ENCODE measurements at regions not wholly inside any gene's neighbourhood (a gene's known extent, or its start where the extent isn't known, plus 50 kb on each side); places are given as distances from the start of the nearest gene placed in this dataset.

DNA sequence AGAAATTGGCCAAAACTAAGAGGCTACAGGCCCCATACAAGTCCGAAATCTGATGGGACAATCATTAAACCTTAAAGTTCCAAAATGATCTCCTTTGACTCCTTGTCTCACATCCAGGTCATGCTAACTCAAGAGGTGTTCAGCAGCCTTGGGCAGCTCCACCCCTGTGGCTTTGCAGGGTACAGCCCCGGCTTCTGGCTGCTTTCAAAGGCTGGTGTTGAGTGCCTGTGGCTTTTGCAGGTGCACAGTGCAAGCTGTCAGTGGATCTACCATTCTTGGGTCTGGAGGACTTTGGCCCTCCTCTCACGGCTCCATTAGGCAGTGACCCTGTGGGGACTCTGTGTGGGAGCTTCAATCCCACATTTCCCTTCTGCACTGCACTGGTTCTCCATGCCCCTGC, 329.1 kb upstream of the MAD2L1 start:
- no peak overlapping the region for H3K27ac Mint-ChIP-seq
- no peaks in the 10 kb centered on the region for H3K36me3 Mint-ChIP-seq (ENCODE audit: low read depth)
- DNase-seq (no peak), ATAC-seq (no peak)
- no peaks in the 10 kb centered on the region for H3K9me3 Mint-ChIP-seq
- H3K4me1 Mint-ChIP-seq (ENCODE audit: low read depth) = no peaks in the 10 kb centered on the region
- ChIA-PET POLR2A (no interaction called here), CTCF (no interaction called here)
- intact Hi-C loops (cut with micrococcal nuclease) = no loop called here
- H3K27me3 Mint-ChIP-seq = peaks cover 2% of the 10 kb centered on the region
- TF ChIP-seq, protein P1, sequence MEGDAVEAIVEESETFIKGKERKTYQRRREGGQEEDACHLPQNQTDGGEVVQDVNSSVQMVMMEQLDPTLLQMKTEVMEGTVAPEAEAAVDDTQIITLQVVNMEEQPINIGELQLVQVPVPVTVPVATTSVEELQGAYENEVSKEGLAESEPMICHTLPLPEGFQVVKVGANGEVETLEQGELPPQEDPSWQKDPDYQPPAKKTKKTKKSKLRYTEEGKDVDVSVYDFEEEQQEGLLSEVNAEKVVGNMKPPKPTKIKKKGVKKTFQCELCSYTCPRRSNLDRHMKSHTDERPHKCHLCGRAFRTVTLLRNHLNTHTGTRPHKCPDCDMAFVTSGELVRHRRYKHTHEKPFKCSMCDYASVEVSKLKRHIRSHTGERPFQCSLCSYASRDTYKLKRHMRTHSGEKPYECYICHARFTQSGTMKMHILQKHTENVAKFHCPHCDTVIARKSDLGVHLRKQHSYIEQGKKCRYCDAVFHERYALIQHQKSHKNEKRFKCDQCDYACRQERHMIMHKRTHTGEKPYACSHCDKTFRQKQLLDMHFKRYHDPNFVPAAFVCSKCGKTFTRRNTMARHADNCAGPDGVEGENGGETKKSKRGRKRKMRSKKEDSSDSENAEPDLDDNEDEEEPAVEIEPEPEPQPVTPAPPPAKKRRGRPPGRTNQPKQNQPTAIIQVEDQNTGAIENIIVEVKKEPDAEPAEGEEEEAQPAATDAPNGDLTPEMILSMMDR (IDR thresholded peaks at IDR 0.05) = no peak
- no peak overlapping the region for H3K4me3 Mint-ChIP-seq

DNA sequence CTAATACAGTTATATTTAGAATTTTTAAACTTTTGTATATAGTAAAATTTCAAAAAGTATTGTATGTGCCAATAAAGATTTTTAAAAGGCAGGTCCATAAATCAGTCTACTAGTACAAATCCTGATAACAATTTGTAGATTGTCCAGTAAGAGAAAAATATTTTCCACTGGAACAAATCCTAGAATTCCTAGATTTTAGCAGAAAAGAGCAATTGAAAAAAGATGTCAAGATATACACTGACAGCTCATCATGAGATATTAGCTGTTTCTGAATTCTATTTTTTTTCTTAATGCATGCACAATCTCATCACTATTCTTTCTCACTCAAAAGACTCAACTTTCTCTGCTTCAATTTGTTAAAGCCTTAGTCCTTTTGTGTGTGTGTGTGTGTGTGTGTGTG, 289.2 kb upstream of the MAD2L1 start:
- POLR2A ChIA-PET = no interaction called here
- Mint-ChIP-seq H3K27ac (no peak overlapping the region), H3K9me3 (no peaks in the 10 kb centered on the region), H3K4me3 (no peak overlapping the region), H3K27me3 (no peaks in the 10 kb centered on the region), H3K36me3 (ENCODE audit: low read depth) (no peaks in the 10 kb centered on the region), H3K4me1 (ENCODE audit: low read depth) (no peaks in the 10 kb centered on the region)
- DNase-seq (no peak), ATAC-seq (no peak)
- CTCF ChIA-PET = no interaction called here
- intact Hi-C loops (cut with micrococcal nuclease) = no loop called here
- TF ChIP-seq, protein P1 (IDR thresholded peaks at IDR 0.05) = no peak

DNA sequence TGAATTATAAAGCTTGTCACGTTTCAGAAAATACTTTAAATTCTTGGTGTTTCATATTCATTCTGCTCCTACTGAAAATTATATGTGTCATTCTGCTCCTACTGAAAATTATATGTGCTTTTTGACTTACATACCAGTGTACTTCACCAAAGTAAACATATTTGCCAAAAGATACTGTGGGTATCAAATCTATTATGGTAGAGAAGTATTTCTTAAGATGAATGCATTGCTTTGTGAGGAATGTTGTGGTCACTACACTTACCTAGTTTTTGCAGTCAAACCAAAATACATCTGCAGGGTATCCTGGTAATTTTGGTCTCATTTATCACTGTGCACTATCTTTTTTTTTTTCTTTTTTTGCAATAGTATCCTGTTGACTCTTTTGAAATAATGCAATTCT, 287.7 kb upstream of the MAD2L1 start:
- no peak overlapping the region for H3K27ac Mint-ChIP-seq
- intact Hi-C loops (cut with micrococcal nuclease) = no loop called here
- POLR2A ChIA-PET = no interaction called here
- no peak overlapping the region for H3K4me3 Mint-ChIP-seq
- H3K9me3 Mint-ChIP-seq = no peaks in the 10 kb centered on the region
- TF ChIP-seq, protein P1 (IDR thresholded peaks at IDR 0.05) = no peak
- no peaks in the 10 kb centered on the region for H3K27me3 Mint-ChIP-seq
- ATAC-seq (no peak), DNase-seq (no peak)
- H3K36me3 Mint-ChIP-seq (ENCODE audit: low read depth) = no peaks in the 10 kb centered on the region
- H3K4me1 Mint-ChIP-seq (ENCODE audit: low read depth) = no peaks in the 10 kb centered on the region
- CTCF ChIA-PET = no interaction called here

DNA sequence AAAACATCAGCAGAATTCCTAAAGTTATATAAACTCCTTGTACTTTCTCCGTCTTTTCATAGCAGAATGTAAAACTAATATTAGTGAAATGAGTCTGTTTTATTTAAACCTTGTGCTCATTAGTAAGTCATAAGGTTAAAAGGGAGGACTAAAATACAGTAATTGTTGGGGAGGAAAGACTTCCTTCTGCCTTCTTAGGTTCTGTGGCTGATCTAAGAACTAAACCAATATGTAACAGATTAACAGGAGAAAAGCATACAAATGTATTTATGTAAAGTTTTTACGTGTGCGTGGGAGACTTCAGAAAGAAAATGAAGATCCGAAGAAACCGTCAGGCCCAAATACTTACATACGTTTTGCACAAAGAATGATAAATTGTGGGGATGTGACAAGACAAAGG, 286.6 kb upstream of the MAD2L1 start:
- H3K27ac Mint-ChIP-seq = no peak overlapping the region
- POLR2A ChIA-PET = no interaction called here
- H3K9me3 Mint-ChIP-seq = no peaks in the 10 kb centered on the region
- DNase-seq (no peak), ATAC-seq (no peak)
- H3K27me3 Mint-ChIP-seq = no peaks in the 10 kb centered on the region
- CTCF ChIA-PET = no interaction called here
- TF ChIP-seq, protein P1 (IDR thresholded peaks at IDR 0.05) = no peak
- intact Hi-C loops (cut with micrococcal nuclease) = no loop called here
- H3K4me3 Mint-ChIP-seq = no peak overlapping the region
- H3K36me3 Mint-ChIP-seq (ENCODE audit: low read depth) = no peaks in the 10 kb centered on the region
- H3K4me1 Mint-ChIP-seq (ENCODE audit: low read depth) = no peaks in the 10 kb centered on the region

DNA sequence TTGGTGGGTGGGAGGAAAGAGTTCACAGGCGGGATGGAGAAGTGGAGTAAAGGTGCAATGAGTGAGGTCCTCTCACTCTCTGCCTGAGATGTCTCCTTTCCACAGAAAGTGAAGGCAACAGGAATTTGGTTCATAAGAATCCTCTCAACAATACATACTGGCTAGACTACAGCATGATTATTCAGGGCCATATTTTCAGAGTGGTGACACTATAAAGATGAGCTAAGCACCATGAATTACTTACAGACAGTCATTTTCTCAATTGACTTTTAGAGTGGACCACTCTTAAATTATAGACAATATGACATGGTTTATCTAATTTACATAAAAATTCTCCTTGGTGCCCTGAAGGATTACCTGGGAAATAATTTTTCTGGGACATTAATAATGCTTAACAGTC, 286.1 kb upstream of the MAD2L1 start:
- H3K27ac Mint-ChIP-seq = no peak overlapping the region
- H3K36me3 Mint-ChIP-seq (ENCODE audit: low read depth) = no peaks in the 10 kb centered on the region
- intact Hi-C loops (cut with micrococcal nuclease) = no loop called here
- DNase-seq (no peak), ATAC-seq (no peak)
- H3K4me1 Mint-ChIP-seq (ENCODE audit: low read depth) = no peaks in the 10 kb centered on the region
- TF ChIP-seq, protein P1 (IDR thresholded peaks at IDR 0.05) = no peak
- no peak overlapping the region for H3K4me3 Mint-ChIP-seq
- no peaks in the 10 kb centered on the region for H3K27me3 Mint-ChIP-seq
- ChIA-PET CTCF (no interaction called here), POLR2A (no interaction called here)
- no peaks in the 10 kb centered on the region for H3K9me3 Mint-ChIP-seq
